HuH-7 (cell line): ENCODE measurements at regions not wholly inside any gene's neighbourhood (a gene's known extent, or its start where the extent isn't known, plus 50 kb on each side); places are given as distances from the start of the nearest gene placed in this dataset.
"Not testable (repeated sequence)": the region's sequence is repeated elsewhere in the genome, so short reads cannot be mapped to it uniquely, and the experiment has no call there.

Experiments
- DNase-seq: peaks from one replicate; pipeline ENCODE4 v3.0.0; 2011; ENCODE audit warnings: low spot score

DNA sequence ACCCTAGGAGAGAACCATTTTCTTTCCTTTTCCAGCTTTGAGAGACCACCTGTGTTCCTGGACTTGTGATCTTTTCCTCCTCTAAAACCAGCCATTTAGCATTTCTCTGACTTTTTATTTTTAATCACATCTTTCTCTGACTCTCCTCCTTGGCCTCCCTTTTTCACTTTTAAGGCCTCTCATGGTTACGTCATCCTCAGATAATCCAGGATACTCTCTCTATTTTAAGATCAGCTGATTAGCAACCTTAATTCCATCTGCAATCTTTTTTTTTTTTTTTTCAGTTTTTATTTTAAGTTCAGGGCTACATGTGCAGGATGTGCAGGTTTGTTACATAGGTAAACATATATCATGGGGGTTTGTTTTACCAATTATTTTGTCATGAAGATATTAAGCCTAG lies 54.0 kb downstream of the RFPL4B start:
- DNase-seq, result no peak

GRCh38 chr6:112407101-112407590 lies 60.0 kb downstream of the RFPL4B start:
- no peak for DNase-seq

GRCh38 chr6:112408522-112408921 lies 61.4 kb downstream of the RFPL4B start:
- no peak for DNase-seq

- DNase-seq, result no peak
These were observed 62.2 kb downstream of the RFPL4B start for GRCh38 chr6:112409311-112409710.

- DNase-seq, result no peak
These were observed 66.7 kb downstream of the RFPL4B start for GRCh38 chr6:112413780-112414179.

DNA sequence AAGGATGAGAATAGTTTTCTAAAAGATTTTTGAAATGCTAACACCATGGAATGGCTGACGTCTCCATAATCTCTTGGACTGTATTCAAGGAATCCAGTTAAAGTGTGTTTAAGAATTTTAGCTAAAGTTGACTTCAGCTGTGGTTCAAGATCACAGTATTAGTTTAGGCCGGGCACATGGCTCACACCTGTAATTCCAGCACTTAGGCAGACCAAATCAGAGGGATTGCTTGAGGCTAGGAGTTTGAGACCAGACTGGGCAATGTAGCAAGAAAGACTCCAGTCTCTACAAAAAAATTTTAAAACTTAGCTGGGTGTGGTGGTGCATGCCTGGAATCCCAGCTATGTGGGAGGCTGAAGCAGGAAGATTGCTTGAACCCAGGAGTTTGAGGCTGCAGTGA lies 68.2 kb downstream of the RFPL4B start:
- no peak for DNase-seq

DNA sequence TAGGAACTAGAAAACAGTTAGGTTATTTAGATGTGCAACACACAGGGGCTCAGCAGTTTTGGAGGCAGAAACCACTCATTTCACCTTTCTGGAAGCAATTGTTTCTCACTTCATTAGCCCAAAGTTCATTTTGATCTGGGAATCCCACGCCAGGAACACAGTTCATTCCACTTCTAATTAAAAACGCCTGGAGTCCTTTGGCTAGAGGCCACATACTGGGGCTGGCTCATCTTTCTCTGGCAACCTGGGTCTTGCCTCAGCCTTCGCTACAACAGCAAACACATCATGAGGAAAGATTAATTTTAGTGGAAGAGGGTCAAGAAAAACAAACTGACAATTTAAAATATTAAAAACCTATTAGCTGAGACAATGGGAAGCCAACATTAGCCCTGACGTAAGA lies 69.7 kb downstream of the RFPL4B start:
- DNase-seq, result no peak

DNA sequence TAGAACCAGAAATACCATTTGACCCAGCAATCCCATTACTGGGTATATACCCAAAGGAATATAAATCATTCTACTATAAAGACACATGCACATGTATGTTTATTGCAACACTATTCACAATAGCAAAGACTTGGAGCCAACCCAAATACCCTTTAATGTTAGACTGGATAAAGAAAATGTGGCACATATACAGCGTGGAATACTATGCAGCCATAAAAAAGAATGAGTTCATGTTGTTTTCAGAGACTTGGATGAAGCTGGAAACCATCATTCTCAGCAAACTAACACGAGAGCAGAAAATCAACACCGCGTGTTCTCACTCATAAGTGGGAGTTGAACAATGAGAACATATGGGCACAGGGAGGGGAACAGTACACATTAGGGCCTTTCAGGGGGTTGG lies 79.9 kb downstream of the RFPL4B start:
- not testable (repeated sequence) for DNase-seq

DNA sequence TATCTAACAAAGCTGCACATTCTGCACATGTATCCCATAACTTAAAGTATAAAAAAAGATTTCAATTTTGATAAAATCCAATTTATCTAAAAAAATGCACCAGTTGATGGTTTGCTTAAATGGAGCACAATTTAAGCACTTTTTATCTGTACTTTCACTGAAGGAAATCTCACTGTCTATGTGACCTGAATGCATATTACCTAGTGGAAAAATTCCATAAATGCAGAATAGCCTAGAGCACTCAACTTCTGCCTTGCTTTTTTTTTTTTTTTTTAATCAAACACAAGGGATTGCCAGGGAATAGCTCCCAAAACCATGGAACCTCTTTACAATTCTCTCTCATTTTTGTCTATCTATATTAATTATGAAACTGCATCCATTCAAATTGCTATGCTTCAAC lies 80.4 kb downstream of the RFPL4B start:
- no peak for DNase-seq

- DNase-seq, result no peak
These were observed 81.3 kb downstream of the RFPL4B start for GRCh38 chr6:112428477-112428876.

GRCh38 chr6:112429226-112429625 lies 82.1 kb downstream of the RFPL4B start:
- no peak for DNase-seq

- DNase-seq, result no peak
These were observed 84.7 kb downstream of the RFPL4B start for GRCh38 chr6:112431803-112432202.

- DNase-seq, result no peak
These were observed 85.7 kb downstream of the RFPL4B start for GRCh38 chr6:112432853-112433252.

- DNase-seq, result peak; percentile 17
These were observed 86.3 kb downstream of the RFPL4B start for GRCh38 chr6:112433457-112433856.

DNA sequence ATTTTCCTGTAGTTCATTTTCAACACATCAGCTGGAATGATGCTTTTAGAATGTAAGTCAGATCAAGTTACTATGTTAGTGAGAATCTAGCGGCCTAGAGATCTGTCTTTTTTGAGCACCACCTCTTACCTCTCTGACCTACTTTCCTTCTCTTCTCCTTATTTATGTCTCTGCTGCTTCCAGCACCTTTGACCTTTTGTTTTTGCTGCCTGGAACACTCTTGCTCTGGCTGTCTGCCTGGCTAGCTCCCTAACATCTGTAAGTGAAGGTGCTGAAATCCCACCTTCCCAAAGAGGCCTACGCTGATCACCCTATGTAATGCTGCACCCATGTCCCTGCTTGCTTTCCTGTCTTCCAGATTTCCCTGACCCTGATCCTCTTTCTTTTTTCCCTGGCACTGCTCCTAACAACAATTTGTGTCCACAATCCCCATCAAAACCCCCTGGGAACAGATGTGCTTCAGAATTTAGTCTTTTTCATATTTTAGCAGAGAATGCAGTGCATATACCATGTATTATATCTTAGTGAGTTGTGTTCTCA lies 87.8 kb downstream of the RFPL4B start:
- DNase-seq, result no peak

DNA sequence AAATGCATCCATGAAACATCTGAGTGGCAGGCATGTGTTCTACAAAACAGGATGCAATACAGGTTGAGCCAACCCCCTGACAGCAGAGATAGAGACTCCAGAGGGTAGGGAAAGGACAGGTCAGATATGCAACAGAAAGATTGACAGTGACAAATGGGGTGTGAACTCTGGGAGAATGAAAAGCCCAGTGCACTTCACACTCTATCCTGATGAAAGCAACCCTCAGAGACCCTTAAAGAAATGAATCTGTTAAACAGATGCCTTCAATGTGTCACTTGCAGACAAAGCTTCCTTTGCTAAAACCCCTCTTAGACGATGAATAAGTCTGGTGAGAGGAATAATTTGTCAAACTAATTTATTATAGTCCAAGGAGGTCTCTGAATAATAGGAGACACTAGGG lies 89.9 kb downstream of the RFPL4B start:
- no peak for DNase-seq

DNA sequence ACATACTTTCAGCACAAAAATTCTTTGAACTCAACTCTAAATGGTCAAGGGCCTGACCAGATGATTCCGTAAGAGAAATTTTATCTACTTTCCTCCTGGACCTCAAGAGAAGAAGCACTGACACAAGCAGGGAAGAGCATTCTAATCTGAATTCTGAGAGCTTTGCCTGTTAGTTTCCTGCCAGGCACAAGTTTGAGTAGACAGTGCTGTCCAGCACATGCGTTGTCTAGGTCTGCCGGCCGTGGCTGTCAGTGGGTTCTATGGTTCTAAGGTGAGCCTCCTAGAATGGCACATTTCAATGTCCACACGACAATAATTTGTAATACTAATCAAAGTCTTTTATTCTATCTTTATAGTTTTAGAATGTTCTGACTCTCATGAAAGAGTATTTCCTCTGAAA lies 91.9 kb downstream of the RFPL4B start:
- no peak for DNase-seq

DNA sequence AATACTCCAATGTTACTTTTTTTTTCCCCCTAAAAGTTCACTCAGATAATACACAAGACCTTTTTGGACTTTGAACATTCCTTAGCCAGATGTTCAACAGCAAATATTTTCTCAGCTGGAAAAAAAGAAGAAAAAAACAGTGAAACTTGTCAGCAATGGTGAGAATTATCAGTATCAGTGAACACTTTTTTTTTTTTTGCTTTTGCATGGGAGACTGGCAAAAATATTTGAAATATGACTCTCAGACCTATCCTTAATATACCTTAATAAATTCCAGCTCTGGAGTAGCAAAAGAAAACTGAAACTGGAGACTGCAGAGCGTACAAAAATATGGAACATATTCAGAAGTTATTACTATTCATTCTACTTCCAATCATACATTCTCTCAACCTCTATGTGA lies 92.3 kb downstream of the RFPL4B start:
- DNase-seq, result no peak

DNA sequence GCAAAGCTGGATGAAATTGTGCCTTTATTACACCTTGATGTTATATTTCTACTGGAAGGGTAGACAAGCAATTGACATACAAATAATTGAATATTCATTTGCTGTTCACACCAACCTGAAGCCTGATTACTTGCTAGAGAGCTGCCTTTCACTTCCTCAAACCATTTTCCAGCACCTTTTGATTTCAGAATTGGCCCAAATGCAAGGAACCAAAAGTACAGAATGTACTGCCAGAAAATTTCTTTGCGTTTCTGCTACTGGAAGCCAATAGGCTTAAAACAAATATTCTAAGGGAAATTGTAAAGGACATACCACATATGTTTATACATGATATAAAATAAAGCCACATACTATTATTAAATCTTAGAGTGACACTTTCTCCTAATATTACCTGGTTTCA lies 94.5 kb downstream of the RFPL4B start:
- DNase-seq, result no peak

GRCh38 chr6:112443179-112444065 lies 96.3 kb downstream of the RFPL4B start:
- DNase-seq, result no peak

GRCh38 chr6:112448786-112449185 lies 101.7 kb downstream of the RFPL4B start:
- not testable (repeated sequence) for DNase-seq

DNA sequence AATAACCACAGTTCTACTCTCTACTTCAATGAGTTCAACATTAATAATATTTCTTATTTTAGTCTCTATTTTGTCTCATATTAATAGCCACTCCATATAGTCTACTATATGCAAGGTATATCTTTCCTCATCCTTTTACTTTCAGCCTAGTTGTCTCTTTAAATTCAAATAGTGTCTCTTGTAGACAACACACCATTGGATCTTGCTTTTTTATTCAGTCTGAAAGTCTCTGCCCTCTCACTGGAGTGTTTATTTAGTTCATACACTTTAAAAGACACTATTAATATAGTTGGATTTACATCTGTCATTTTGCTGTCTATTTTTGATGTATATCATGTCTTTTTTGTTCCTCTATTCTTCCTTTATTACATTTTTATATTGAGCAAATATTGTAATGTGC lies 103.5 kb downstream of the RFPL4B start:
- DNase-seq, result no peak

DNA sequence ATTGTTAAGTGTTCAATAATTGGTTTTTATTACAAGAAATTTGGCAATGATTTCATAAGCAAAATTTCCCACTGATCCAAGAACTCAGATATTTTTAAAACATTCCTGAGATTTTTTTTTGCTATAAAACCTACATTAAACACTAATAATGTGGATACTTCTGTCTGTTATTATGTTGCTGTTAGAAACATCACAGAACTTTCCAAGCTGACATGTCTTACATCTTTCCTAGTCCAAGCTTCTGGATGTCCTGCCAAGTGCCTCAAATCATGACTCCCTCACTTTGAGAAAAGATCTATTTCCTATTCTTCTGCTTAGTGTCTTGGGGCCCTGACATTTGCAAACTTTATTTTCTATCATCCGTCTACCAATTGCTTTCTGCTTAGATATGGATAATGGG lies 110.8 kb downstream of the RFPL4B start:
- DNase-seq, result no peak
